Ovary (tissue), 7 donors: ENCODE measurements at regions not wholly inside any gene's neighbourhood (a gene's known extent, or its start where the extent isn't known, plus 50 kb on each side); places are given as distances from the start of the nearest gene placed in this dataset.

ENCODE experiments used
- DNase-seq, 5 donors: peaks; one replicate each; pipeline ENCODE4 v3.0.0-alpha.2; 2019 to 2020
- H3K27ac ChIP-seq, 2 donors: fragments of 200-600 bp; one replicate each; pipeline versions ENCODE4 v1.5.1 to v1.8.0; 2019 to 2022
- H3K27me3 ChIP-seq: fragments of 200-600 bp; one replicate; pipeline ENCODE4 v1.8.0; 2022
- H3K36me3 ChIP-seq: fragments of 200-600 bp; sonication (generic); one replicate; pipeline ENCODE4 v1.5.1; 2019
- H3K4me1 ChIP-seq: one replicate; pipeline ENCODE4 v1.8.1; 2013; ENCODE audit warnings: mild to moderate bottlenecking, moderate library complexity; ENCODE audit not compliant: insufficient read depth
- H3K4me3 ChIP-seq: fragments of 200-600 bp; sonication (generic); one replicate; pipeline ENCODE4 v1.5.1; 2017
- H3K9me3 ChIP-seq, 2 donors: fragments of 200-600 bp in 1 of 2; sonication (generic) in 1 of 2; one replicate each; pipeline versions ENCODE4 v1.5.1 to v1.8.1; 2013 to 2019; ENCODE audit warnings: mild to moderate bottlenecking in 1 of 2, moderate library complexity in 1 of 2
- CTCF ChIP-seq, 3 donors: fragments of 450-650 bp in 2 of 3; fragments of 200-600 bp in 1 of 3; IDR thresholded peaks; one replicate each; pipeline versions ENCODE4 v1.5.1 to v1.8.0; 2016 to 2022; ENCODE audit warnings: antibody characterized with exemption in 3 of 3, mild to moderate bottlenecking in 1 of 3
- EP300 ChIP-seq: sonication (generic); formaldehyde crosslinking; IDR thresholded peaks from one replicate; pipeline ENCODE4 v1.6.1; 2017; ENCODE audit warnings: antibody characterized with exemption
- POLR2A ChIP-seq: fragments of 450-650 bp; IDR thresholded peaks from one replicate; pipeline ENCODE4 v1.6.1; 2017; ENCODE audit warnings: antibody characterized with exemption, mild to moderate bottlenecking, moderate library complexity
- WGBS, 3 donors: extraction: QIAGEN DNeasy Blood & Tissue Kit in 1 of 3; methylation state at CpG; one replicate each; pipeline versions ENCODE4 v1.1.5 to v1.1.7; 2013 to 2017; 5-methylcytosine and 5-hydroxymethylcytosine counted together
- intact Hi-C, 4 donors: fragments of 100-400 bp; cut with DNase I; formaldehyde crosslinking; loops; one replicate each; pipeline versions ENCODE4 v1.11.0 to v1.15.1; 2022 to 2023
- donor health status: DM: no; HTN: no; CAD: no; lungs with moderate emphysema.
- donor health status: DM: no; HTN: no; CAD: no.
- donor health status: Bipolar disorder and iron deficiency.
- donor health status: DM: no; HTN: no; CAD: no.
- donor health status: DM: yes; HTN: yes; CAD: no.

- intact Hi-C loops = no loop called here
- 86 to 89% (median 89%) methylated on average over 5 of the region's 5 CpGs for WGBS, 3 donors
- H3K9me3 ChIP-seq = no peaks in the 10 kb centered on the region
- H3K4me1 ChIP-seq = peaks cover 2% of the 10 kb centered on the region
- H3K27ac ChIP-seq = no peak overlapping the region
- TF ChIP-seq CTCF (IDR thresholded peaks at IDR 0.05) (no peak), POLR2A (no peak), EP300 (no peak)
- no peak for DNase-seq
- no peak overlapping the region for H3K4me3 ChIP-seq
- no peaks in the 10 kb centered on the region for H3K36me3 ChIP-seq
- no peaks in the 10 kb centered on the region for H3K27me3 ChIP-seq
Observed at GRCh38 chr13:99064624-99065234, 86.9 kb upstream of the DOCK9 start.

DNA sequence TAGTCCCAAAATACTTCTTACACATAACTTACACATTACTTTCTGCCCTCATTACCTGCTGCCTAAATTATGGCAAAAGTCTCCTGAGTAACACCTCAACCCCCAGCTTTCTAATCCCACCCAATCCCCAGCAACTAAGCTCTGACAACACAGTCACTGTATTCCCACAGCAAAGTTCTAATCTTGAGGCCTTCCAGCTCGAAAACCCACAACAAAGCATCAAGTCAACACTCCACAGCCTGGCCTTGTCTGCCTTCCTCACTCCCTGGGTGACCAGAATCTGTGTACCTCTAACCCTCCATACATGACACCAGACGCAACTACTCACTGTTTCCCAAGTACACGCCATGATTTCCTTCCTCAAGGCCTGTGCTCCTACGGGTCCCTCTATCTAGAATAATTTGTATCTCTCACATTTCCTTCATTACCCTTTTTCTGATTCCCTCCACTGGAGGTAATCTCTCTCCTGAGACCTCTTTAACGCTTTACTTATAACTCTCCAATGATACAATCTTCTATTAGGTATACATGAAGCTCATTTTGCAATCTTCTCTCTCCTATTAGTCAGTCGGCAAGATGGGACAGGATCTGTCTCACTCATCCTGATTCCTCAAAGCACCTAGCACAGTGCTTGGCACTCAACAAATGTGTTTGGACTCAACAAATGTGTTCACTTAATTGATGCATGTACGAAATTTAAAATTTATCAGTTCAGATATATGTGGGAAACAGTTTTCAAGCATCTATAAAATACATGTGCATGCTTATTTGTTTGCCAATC is 87.6 kb upstream of the DOCK9 start:
- TF ChIP-seq EP300 (no peak), POLR2A (no peak), CTCF (IDR thresholded peaks at IDR 0.05) (no peak)
- no peak overlapping the region for H3K4me3 ChIP-seq
- H3K27ac ChIP-seq = no peak overlapping the region
- no peaks in the 10 kb centered on the region for H3K36me3 ChIP-seq
- H3K4me1 ChIP-seq = peaks cover 2% of the 10 kb centered on the region
- 94 to 97% (median 95%) methylated on average over 7 of the region's 7 CpGs for WGBS, 3 donors
- DNase-seq = no peak
- H3K9me3 ChIP-seq = no peaks in the 10 kb centered on the region
- no peaks in the 10 kb centered on the region for H3K27me3 ChIP-seq
- intact Hi-C loops = no loop called here

GRCh38 chr13:99066219-99066618 is 88.4 kb upstream of the DOCK9 start:
- Histone ChIP-seq H3K4me1 (peaks cover 2% of the 10 kb centered on the region), H3K27me3 (no peaks in the 10 kb centered on the region), H3K27ac (no peak overlapping the region), H3K9me3 (no peaks in the 10 kb centered on the region), H3K36me3 (no peaks in the 10 kb centered on the region), H3K4me3 (no peak overlapping the region)
- intact Hi-C loops = no loop called here
- WGBS, 3 donors = 84 to 91% (median 88%) methylated on average over 1 of the region's 1 CpG
- no peak for TF ChIP-seq EP300
- TF ChIP-seq CTCF (IDR thresholded peaks at IDR 0.05) = no peak
- no peak for TF ChIP-seq POLR2A
- no peak for DNase-seq

DNA sequence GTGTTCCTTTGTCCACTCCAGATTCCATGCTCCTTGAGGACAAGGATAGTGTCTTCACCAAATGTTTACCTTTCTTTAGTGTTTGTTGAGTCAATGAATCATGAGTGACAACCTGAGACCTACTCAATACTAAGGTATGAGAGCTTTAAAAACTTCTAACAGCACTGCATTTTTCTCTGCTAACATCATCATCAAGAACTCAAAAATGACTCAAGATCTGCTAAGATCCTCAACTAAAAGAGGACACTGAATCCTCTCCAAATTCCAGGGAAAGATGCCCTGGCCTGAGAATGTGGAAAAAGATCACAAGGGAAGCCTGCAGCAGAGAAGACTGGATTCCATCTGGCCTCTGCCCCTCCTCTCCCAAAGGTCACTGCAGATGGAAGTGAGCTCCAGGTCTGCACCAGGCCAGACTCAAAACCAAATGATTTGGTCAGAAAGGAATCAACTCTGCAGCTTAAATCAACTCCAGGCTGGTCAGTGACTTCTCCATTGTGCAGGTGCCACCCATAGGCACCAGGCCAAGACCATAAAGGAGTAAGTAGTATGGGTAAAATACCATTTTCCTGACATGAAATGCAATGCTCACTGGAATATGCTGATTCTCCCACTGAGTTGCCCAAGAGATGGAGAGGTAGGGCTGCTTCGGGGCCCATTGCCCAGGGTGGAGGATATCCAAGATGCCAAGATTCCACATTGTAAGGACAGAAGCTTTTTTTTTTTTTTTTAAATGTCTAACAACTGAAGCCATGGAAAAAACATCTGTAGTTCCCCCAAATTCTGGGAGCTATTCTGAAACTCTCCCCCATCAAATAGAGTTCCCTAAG is 89.5 kb upstream of the DOCK9 start:
- H3K9me3 ChIP-seq = no peaks in the 10 kb centered on the region
- H3K36me3 ChIP-seq = no peaks in the 10 kb centered on the region
- no peak overlapping the region for H3K27ac ChIP-seq
- H3K4me1 ChIP-seq = peaks cover 2% of the 10 kb centered on the region
- 93 to 100% (median 100%) methylated on average over 1 of the region's 1 CpG for WGBS, 3 donors
- intact Hi-C loops = no loop called here
- no peak for TF ChIP-seq CTCF (IDR thresholded peaks at IDR 0.05)
- TF ChIP-seq EP300 = no peak
- no peak for TF ChIP-seq POLR2A
- no peaks in the 10 kb centered on the region for H3K27me3 ChIP-seq
- no peak overlapping the region for H3K4me3 ChIP-seq
- no peak for DNase-seq
